Stimulated activated CD4-positive, alpha-beta T cell treated with anti-CD3 and anti-CD28 coated beads, Interleukin-1b, Interleukin-23, amount 100 ng/mL, for 4 hours (primary cell): ENCODE measurements at regions not wholly inside any gene's neighbourhood (a gene's known extent, or its start where the extent isn't known, plus 50 kb on each side); places are given as distances from the start of the nearest gene placed in this dataset.

Source experiments
- DNase-seq, 2 donors: peaks; one replicate each; pipeline ENCODE4 v3.0.0-alpha.2; 2020; ENCODE audit warnings: low read depth in 2 of 2

DNA sequence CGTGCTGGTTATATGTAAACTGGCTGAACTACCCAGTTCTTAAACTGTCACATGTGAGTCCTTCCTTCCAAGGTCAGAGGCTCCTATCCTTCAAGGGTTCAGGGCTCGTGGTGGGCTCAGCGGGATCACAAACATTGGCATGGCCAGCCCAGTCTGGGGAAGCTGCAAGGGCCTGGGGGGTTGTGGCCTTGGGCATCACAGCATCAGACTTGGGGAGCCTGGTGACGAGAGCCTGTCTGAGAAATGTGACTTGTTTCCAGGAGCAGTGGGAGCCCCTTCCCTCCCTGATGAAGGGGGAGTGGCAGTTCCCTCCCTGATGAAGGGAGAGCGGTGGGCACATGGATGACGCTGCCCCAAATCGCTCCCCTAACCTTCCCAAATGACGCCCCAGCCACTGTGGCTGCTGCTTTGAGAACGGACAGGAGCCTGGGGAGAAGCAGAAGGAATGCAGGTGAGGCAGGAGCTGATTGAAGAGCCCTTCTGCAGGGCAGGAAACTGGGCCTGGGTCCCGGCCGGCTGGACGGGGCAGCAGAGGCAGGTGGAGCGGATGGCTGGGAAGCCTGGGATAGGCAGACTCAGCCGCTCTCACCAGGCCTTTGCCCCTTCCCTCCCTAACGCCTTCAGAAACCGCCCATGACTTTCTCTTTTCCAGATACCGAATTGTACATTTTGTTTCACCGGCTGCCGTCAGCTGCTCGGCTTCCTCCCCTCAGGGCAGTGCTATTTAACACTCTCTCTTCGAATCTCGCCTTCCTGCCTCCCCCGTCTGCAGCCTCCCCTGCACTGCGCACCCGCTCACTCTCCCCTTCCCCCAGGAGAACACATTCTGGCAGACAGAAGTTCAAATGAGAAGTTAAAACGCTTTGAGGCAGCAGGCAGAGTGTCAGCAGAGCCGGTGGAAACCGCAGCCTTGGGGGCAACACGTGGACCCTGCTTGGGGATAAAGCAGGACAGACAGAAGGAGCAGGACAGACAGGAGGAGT is 1486.7 kb downstream of the BRD1 start:
- DNase-seq, result no peak

- DNase-seq, result no peak
These were observed 1487.5 kb downstream of the BRD1 start for GRCh38 chr22:48340191-48340590.

DNA sequence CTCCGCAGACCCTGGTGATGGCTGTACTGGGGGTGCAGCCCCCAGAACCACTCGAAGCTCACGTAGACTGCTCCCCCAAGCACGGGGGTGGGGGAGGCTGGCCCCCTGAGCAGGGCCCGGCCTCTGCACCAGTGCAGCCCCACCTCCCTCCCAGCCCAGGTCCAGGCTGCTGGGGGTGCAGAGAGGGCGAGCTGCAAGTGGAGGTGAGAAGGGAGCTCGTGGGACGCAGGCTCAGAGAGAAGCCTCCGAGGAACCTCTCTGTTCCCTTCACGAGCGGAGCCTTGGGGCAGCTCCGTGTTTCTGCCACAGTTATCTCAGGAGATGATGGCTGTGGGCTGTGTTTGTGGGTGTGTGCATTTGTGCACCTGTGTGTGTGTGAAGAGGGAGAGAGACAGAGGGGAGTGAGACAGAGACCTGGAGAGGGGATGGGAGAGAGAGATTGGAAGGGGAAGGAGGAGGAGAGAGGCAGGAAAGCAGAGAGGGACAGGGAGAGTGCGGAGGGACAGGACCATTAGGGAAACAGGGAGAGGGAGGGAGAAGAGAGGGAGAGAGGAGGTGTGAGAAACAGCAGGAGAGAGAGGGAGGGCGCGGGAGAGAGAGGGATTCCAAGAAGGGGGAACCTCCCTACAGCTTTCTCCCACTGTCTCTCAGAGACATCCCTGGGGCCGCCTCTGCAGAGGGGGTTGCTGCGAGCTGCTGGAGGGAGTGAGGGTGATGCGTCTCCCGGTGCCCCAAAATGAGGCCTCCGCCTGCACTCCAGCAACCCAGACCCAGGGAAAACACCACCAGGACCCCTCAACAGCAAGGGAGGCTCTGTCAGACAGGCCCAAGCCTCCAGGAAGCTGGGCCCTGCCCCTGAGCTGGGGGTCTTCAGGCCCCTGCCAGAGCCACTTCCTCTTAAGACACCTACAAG is 1488.6 kb downstream of the BRD1 start:
- no peak for DNase-seq

DNA sequence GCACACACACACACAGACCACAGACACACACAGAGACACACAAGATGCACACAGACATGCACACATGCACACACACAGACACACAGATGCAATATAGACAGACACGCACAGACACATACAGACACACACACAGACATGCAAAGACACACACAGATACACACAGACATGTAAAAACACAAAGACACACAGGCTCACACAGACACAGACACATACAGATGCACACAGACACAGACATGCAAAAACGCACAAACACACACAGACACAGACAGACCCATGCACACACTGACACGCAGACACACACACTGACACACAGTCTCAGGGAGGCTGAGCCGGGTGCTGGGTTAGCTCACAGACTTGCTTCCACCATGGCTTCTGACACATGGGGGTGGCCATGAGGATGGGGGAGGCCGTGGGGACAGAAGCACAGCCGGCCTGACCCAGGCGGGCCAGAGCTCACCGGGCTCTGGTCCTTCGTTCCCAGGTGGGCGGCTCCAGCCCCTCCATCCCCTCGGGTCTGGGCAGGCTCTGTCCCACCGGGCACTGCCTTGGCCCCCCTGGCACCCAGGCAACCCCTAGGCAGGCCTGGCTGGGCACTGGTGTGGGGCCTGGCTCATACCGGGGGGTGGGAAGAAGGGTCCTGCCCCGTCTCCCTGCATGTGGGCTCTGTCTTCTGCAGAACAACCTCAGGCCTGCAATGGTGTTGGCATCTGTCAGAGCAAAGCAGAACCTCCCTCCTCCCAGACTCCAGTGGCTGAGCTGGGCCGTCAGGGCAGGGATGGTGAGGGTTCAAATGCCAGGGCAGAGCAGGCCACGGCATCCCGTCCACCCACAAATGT is 1489.5 kb downstream of the BRD1 start:
- no peak for DNase-seq

GRCh38 chr22:48336339-48337060 is 1491.2 kb downstream of the BRD1 start:
- no peak for DNase-seq

DNA sequence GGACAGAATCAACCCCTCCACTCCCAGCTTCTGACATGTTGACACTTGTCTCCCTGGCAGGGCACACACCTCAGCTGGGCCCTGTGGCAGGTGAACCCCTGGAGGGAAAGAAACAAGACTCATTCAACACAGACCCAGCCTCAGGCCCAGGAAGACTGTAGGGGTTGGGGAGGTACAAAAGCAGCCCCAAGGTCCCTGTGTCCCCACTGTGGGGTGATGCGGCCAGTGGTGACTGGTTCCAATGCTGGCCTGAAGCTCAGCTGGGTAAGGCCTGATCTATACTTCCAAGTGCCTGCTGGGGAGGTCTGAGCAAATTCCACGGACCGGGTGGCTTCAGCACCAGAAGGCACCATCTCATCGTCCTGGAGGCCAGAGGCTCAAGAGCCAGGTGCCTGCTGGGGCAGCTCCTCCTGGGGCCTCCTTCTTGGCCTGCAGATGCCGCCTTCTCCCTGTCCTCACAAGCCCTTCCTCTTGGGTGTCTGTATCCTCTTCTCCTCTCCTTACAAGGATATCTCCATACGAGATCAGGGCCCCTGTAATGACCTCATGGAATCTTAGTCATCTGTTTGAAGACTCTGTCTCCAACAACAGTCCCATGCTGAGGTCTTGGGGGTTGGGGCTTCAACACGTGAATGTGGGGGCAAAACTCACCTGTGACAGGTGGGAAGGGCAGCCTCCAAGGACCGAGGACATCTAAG is 1492.1 kb downstream of the BRD1 start:
- DNase-seq, result no peak

- DNase-seq, result no peak
These were observed 1492.7 kb downstream of the BRD1 start for GRCh38 chr22:48334971-48335370.

- no peak for DNase-seq
These were observed 1493.6 kb downstream of the BRD1 start for GRCh38 chr22:48333816-48334735.

DNA sequence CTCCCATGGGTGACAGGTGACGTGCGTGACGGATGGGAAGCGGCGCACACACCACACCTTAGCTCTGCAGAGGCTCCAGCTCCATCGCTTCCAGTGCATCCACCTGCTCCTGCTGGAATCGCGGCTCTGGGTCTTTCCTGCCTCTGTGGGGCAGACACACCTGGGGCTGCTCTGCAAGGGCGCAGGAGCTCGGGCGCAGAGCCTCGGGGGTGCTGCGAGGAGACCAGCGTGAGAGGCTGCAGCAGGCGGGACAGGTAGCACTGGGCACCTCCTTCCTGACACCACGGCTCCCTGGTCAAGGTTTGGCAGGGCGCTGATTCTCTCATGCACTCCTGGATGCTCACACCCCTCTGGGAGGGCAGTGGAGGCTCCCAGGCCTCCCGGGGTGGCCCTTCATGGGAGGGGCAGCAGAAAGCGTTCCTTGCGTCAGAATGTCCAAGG is 1494.3 kb downstream of the BRD1 start:
- DNase-seq, result no peak

GRCh38 chr22:48332438-48333322 is 1495.0 kb downstream of the BRD1 start:
- DNase-seq, result no peak

GRCh38 chr22:48331691-48332220 is 1495.9 kb downstream of the BRD1 start:
- DNase-seq, result no peak

DNA sequence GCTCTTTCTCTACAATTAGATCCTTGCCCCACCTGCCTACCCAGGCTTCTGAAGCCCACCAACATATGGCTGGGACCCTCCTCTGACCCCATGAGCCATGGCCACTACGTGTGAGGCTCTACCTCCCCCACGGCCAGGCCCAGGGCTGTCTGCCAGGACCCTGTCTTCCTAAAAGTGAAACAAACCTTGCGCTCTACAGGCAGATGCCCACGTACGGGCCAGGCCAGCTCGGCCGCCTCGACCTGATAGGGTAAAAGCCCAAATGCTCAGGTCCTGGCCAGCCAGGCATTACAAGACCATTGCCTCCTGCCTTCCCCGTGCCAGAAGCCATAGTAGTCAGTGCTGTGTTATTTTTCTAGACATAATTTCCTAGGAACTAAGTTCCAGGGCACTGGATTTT is 1496.4 kb downstream of the BRD1 start:
- DNase-seq, result no peak

- DNase-seq, result no peak
These were observed 1500.0 kb downstream of the BRD1 start for GRCh38 chr22:48327721-48328120.

DNA sequence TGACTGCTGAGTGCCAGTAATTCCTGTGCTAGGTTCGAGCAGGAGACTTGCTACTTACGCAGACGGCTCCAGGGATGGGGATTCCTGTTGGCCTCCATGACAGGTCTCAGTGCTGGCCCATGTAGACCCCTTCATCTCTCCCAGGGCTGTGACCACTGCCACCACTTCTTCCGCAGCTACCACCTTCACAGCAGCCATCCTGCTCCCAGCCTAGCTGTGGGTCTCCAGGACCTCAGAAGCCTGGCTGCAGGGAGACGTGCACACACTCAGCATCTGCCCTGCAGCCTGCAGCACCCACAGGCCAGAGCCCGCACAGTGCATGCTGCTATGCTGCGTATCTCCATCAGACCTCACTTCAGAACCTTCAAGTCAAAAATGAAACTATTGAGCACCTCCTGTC is 1503.9 kb downstream of the BRD1 start:
- DNase-seq, result no peak

GRCh38 chr22:48322907-48323306 is 1504.8 kb downstream of the BRD1 start:
- DNase-seq, result no peak

DNA sequence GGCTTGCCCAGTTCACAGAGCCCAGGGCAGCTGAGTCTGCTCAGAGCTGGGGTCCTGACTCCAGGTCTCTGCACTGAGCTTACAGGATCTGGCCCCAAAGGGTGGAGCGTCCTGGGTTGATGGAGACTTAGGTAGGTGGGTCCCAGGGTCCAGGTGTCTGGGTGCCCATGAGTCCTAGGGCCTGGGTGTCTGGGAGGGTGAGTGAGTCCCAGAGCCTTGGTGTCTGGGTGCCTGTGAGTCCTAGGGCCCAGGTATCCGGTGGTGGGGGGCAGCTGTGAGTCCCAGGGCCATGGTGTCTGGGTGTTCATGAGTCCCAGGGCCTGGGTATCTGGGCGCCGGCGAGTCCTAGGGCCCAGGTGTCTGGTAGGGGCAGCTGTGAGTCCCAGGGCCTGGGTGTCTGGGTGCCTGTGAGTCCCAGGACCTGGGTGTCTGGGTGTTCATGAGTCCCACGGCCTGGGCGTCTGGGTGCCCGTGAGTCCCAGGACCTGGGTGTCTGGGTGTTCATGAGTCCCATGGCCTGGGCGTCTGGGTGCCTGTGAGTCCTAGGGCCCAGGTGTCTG is 1505.6 kb downstream of the BRD1 start:
- DNase-seq, result no peak

GRCh38 chr22:48320683-48321451 is 1506.8 kb downstream of the BRD1 start:
- DNase-seq, result no peak
